ENCODE measurements at regions not wholly inside any gene's neighbourhood (a gene's known extent, or its start where the extent isn't known, plus 50 kb on each side); places are given as distances from the start of the nearest gene placed in this dataset.

- TF ChIP-seq ZNF565 (CRISPR knock-in tag; conservative IDR thresholded peaks at IDR 0.05; ENCODE audit: low read depth): no peak
- TF ChIP-seq CREB5 (CRISPR knock-in tag; IDR thresholded peaks at IDR 0.05; ENCODE audit: low read depth): no peak
These were observed 52.3 kb upstream of the HNF1B start for GRCh38 chr17:37797206-37797605.
